ENCODE measurements at regions not wholly inside any gene's neighbourhood (a gene's known extent, or its start where the extent isn't known, plus 50 kb on each side); places are given as distances from the start of the nearest gene placed in this dataset.
A peak's percentile ranks its signal among the peaks of the same experiment; 100 is the strongest.

GRCh38 chr18:62637403-62637802 lies 77.9 kb upstream of the PHLPP1 start:
- 92 to 94% methylated on average over 3 of the region's 3 CpGs for WGBS, 2 donors
- DNase-seq, result no peak
- TF ChIP-seq POLR2A (IDR thresholded peaks at IDR 0.05), result no peak
- no peak for TF ChIP-seq CTCF (IDR thresholded peaks at IDR 0.05)

DNA sequence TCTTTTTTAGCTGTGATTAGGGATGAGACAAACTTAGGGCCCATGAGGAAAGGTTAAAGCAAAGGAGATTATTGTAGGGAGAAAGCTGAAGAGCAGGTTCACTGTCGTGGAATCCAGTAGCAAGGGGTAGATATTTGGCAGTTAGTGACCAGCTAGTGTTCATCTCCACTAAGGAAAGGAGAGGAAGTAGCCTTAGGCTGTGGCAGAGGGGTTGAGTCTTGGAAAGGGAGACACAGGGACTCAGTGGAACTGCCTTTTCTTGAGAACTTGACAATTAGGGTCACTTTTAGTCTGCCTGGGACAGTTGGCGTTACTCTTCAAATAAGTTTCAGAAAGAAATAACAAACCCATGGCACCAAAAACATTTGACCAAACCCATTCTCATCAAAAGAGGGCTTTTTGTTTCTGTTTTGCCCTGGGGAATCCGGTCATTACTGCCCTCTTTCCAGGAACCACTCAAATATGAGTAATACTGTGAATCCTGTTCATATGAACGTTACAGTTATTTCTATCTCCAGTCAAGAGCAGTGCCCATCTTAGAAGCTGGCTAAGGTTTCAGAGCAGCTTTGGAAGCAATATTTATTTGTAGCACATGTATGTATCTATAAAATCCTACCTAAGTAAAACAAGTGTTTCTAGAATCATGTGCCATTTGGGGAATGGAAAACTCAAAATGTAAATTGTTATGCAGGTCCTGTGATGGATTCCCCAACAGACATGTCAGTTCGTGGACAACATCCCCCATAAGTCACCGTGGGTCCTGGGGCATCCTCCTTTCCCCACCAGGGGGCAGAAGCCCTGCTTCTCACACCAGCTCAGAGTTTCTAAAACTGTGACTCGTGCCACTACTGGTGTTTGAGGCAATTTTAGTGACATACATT lies 77.3 kb upstream of the PHLPP1 start:
- intact Hi-C loops (cut with DNase I), result no loop called here
- no peak overlapping the region for H3K27ac ChIP-seq
- peaks cover 0 to 3% (median 0%) of the 10 kb centered on the region in 3 donors for H3K4me1 ChIP-seq
- 45 to 56% methylated on average over 7 of the region's 7 CpGs for WGBS, 2 donors
- TF ChIP-seq CTCF (IDR thresholded peaks at IDR 0.05) (peak in 5 of 6 experiments; percentile 26 to 64 (median 44)), POLR2A (IDR thresholded peaks at IDR 0.05) (no peak)
- H3K9me3 ChIP-seq, result no peaks in the 10 kb centered on the region
- no peaks in the 10 kb centered on the region for H3K36me3 ChIP-seq
- no peak overlapping the region for H3K4me3 ChIP-seq
- DNase-seq, result no peak
- no peaks in the 10 kb centered on the region for H3K27me3 ChIP-seq

More at GRCh38 chr18:62637403-62637802, 77.9 kb upstream of the PHLPP1 start:
- H3K9me3 ChIP-seq, result no peaks in the 10 kb centered on the region
- H3K36me3 ChIP-seq, result no peaks in the 10 kb centered on the region
- no peaks in the 10 kb centered on the region for H3K27me3 ChIP-seq
- no peak overlapping the region for H3K4me3 ChIP-seq
- H3K27ac ChIP-seq, result no peak overlapping the region
- intact Hi-C loops (cut with DNase I), result no loop called here
- no peaks in the 10 kb centered on the region for H3K4me1 ChIP-seq

DNA sequence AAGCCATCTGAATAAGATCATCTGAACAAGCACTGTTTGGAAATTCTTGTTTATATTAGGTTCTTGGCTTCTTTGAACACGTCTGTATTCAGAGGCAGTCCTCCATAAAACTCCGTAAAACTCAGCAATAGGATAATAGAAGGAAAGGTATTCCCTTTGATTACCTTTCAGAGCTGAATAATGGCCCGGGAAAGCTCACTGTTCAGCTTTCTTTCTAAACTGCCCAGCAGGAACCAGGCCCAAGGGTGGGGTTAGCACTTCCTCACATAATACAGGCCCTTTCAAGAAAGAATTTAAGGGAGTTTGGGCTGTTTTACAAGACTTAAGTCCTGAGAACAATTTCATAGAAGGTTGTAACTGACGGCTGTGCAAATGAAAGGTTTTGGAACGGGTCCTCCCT lies 72.2 kb upstream of the PHLPP1 start:
- DNase-seq, result no peak
- Histone ChIP-seq H3K27me3 (no peaks in the 10 kb centered on the region), H3K4me1 (peaks cover 0 to 9% (median 0%) of the 10 kb centered on the region in 3 donors), H3K36me3 (no peaks in the 10 kb centered on the region), H3K9me3 (no peaks in the 10 kb centered on the region), H3K4me3 (no peak overlapping the region), H3K27ac (no peak overlapping the region)
- intact Hi-C loops (cut with DNase I), result no loop called here
- TF ChIP-seq CTCF (IDR thresholded peaks at IDR 0.05) (no peak), POLR2A (IDR thresholded peaks at IDR 0.05) (no peak)
- 8 to 35% methylated on average over 5 of the region's 5 CpGs for WGBS, 2 donors

GRCh38 chr18:62644773-62645172 lies 70.6 kb upstream of the PHLPP1 start:
- H3K4me3 ChIP-seq, result no peak overlapping the region
- H3K27me3 ChIP-seq, result no peaks in the 10 kb centered on the region
- DNase-seq, result no peak
- H3K27ac ChIP-seq, result no peak overlapping the region
- H3K36me3 ChIP-seq, result no peaks in the 10 kb centered on the region
- TF ChIP-seq CTCF (IDR thresholded peaks at IDR 0.05), result no peak
- intact Hi-C loops (cut with DNase I), result no loop called here
- H3K4me1 ChIP-seq, result peaks cover 0 to 9% (median 0%) of the 10 kb centered on the region in 3 donors
- WGBS, 2 donors, result 92 to 97% methylated on average over 5 to 6 of the region's 6 CpGs
- no peaks in the 10 kb centered on the region for H3K9me3 ChIP-seq

GRCh38 chr18:62647179-62647578 lies 68.2 kb upstream of the PHLPP1 start:
- Histone ChIP-seq H3K4me1 (peaks cover 0 to 9% (median 0%) of the 10 kb centered on the region in 3 donors), H3K4me3 (no peak overlapping the region), H3K27ac (no peak overlapping the region), H3K9me3 (no peaks in the 10 kb centered on the region), H3K36me3 (no peaks in the 10 kb centered on the region), H3K27me3 (no peaks in the 10 kb centered on the region)
- intact Hi-C loops (cut with DNase I), result no loop called here
- TF ChIP-seq POLR2A (IDR thresholded peaks at IDR 0.05) (no peak), CTCF (IDR thresholded peaks at IDR 0.05) (no peak)
- 66 to 71% methylated on average over 2 of the region's 2 CpGs for WGBS, 2 donors
- DNase-seq, result no peak

All from esophagus squamous epithelium (tissue), 5 donors.